ENCODE measurements at regions not wholly inside any gene's neighbourhood (a gene's known extent, or its start where the extent isn't known, plus 50 kb on each side); places are given as distances from the start of the nearest gene placed in this dataset.
"Not testable (repeated sequence)": the region's sequence is repeated elsewhere in the genome, so short reads cannot be mapped to it uniquely, and the experiment has no call there.

DNA sequence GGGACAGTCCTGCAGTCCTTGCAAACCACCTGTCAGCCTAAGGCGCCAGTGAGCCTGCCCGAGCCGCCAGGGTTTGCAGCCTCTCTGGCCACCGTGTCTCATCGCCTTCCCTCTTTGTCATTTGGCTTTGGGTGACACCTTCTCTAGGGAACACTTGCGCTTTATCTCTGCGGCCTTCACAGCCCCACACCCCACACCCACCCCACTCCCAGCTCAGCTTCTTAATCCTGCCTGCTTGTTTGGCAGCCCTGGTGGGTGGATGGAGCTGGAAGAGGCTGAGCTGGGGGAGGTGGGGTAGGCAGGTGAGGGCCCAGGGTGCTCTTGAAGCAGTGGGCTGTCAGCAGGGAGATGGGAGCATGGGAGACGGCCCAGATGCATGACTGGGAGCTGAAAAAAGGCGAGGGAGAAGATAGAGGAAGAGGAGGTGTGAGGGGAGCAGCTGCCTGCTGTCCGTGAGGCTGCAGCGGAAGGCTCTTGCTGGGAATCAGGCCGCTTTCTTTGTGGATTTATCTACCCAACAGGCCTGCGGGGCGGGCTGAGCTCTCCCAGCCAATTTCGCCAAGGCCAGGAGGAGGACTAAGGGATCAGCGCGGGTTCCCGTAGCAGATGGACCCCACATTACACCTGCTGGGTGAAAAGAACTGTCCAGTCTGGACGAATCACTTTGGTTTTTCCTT lies 97.5 kb upstream of the STOX2 start:
- H3K4me3 Mint-ChIP-seq: no peak overlapping the region
- H3K36me3 Mint-ChIP-seq (ENCODE audit: low read depth): no peaks in the 10 kb centered on the region
- peaks cover 14% of the 10 kb centered on the region for H3K27me3 Mint-ChIP-seq (ENCODE audit: low read depth, poor library complexity)
- peaks cover 17% of the 10 kb centered on the region for H3K9me3 Mint-ChIP-seq
- TF ChIP-seq, protein P1, sequence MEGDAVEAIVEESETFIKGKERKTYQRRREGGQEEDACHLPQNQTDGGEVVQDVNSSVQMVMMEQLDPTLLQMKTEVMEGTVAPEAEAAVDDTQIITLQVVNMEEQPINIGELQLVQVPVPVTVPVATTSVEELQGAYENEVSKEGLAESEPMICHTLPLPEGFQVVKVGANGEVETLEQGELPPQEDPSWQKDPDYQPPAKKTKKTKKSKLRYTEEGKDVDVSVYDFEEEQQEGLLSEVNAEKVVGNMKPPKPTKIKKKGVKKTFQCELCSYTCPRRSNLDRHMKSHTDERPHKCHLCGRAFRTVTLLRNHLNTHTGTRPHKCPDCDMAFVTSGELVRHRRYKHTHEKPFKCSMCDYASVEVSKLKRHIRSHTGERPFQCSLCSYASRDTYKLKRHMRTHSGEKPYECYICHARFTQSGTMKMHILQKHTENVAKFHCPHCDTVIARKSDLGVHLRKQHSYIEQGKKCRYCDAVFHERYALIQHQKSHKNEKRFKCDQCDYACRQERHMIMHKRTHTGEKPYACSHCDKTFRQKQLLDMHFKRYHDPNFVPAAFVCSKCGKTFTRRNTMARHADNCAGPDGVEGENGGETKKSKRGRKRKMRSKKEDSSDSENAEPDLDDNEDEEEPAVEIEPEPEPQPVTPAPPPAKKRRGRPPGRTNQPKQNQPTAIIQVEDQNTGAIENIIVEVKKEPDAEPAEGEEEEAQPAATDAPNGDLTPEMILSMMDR (IDR thresholded peaks at IDR 0.05): no peak
- H3K27ac Mint-ChIP-seq: peak overlapping the region; percentile 64
- no peak for DNase-seq
- peaks cover 28% of the 10 kb centered on the region for H3K4me1 Mint-ChIP-seq

DNA sequence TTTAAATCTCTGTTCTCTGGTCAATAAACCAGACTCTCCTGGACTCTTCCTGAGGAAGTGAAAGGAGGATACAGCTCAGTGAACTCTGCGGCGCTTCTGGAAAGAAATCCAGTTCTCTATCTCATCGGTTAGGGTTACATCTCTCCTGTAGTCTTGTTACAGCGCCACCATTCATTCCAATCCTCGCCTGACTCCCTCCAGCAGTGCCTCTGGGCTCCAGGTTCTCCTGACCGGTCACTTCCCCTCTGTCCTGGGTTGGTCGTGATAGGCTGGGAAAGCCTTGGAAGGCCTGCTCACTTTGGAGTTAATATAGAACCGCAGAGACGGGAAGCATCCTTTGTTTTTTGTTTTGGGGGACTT lies 97.0 kb upstream of the STOX2 start:
- H3K27me3 Mint-ChIP-seq (ENCODE audit: low read depth, poor library complexity): peaks cover 8% of the 10 kb centered on the region
- peaks cover 12% of the 10 kb centered on the region for H3K9me3 Mint-ChIP-seq
- H3K36me3 Mint-ChIP-seq (ENCODE audit: low read depth): no peaks in the 10 kb centered on the region
- no peak for DNase-seq
- peak overlapping the region; percentile 64 for H3K27ac Mint-ChIP-seq
- H3K4me3 Mint-ChIP-seq: no peak overlapping the region
- H3K4me1 Mint-ChIP-seq: peaks cover 28% of the 10 kb centered on the region
- TF ChIP-seq, protein P1 (IDR thresholded peaks at IDR 0.05): no peak

DNA sequence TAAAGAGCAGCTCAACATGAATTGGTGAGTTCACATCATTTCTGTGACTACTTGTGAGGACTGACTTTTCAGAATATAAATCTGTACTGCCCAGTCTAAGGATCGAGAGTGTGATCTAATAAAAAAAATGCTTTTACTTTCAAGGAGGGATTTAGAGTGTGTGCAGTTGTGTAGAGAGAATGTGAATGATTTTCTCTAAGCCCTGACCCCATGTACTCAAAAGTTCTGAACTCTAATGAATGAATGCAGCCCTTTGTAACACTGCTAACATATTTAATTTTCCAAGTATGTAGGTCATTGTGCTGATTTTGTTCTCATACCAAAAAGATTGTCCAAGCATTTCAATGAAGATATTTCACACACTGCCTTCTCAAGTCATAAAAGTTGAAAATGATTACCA lies 92.5 kb upstream of the STOX2 start:
- H3K9me3 Mint-ChIP-seq: peaks cover 23% of the 10 kb centered on the region
- H3K27me3 Mint-ChIP-seq (ENCODE audit: low read depth, poor library complexity): peaks cover 2% of the 10 kb centered on the region
- TF ChIP-seq, protein P1 (IDR thresholded peaks at IDR 0.05): no peak
- no peak overlapping the region for H3K4me3 Mint-ChIP-seq
- H3K27ac Mint-ChIP-seq: no peak overlapping the region
- peaks cover 13% of the 10 kb centered on the region for H3K4me1 Mint-ChIP-seq
- no peaks in the 10 kb centered on the region for H3K36me3 Mint-ChIP-seq (ENCODE audit: low read depth)
- no peak for DNase-seq

DNA sequence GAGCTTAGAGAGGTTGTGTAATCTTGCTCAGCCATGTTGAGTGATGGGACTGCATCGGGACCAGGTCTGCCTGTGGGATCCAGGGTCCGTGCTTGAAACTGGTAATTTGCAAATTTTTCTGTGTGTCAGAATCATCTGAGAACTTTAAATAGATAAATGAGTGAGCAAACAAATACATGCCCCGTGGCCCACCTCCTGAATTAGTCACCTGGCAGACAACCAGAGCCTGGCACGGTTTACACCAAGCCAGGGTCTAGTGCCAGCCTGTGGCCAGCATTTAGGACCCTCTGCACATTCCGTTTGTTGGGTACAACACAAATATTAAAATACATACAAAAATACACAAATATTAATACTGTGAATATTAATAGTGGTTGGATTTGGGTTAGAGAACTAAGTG lies 90.6 kb upstream of the STOX2 start:
- DNase-seq: no peak
- TF ChIP-seq, protein P1 (IDR thresholded peaks at IDR 0.05): no peak
- no peaks in the 10 kb centered on the region for H3K36me3 Mint-ChIP-seq (ENCODE audit: low read depth)
- peaks cover 30% of the 10 kb centered on the region for H3K9me3 Mint-ChIP-seq
- H3K27ac Mint-ChIP-seq: no peak overlapping the region
- no peaks in the 10 kb centered on the region for H3K4me1 Mint-ChIP-seq
- H3K27me3 Mint-ChIP-seq (ENCODE audit: low read depth, poor library complexity): peaks cover 2% of the 10 kb centered on the region
- no peak overlapping the region for H3K4me3 Mint-ChIP-seq

DNA sequence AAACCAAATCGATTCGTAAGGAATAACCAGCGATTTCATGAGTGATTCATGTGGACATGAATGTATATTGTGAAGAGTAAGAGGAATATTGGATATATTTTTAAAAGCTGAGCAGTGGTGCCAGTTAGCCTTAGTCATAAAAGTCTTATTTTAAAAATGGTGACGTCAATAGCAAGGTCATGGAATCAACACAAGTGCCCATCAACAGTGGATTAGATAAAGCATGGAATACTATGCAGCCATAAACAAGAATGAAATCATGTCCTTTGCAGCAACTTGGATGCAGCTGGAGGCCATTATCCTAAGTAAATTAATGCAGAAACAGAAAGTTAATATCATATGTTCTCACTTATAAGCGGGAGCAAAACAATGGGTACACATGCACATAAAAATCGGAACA lies 89.0 kb upstream of the STOX2 start:
- peaks cover 34% of the 10 kb centered on the region for H3K9me3 Mint-ChIP-seq
- TF ChIP-seq, protein P1 (IDR thresholded peaks at IDR 0.05): no peak
- DNase-seq: no peak
- no peaks in the 10 kb centered on the region for H3K27me3 Mint-ChIP-seq (ENCODE audit: low read depth, poor library complexity)
- H3K27ac Mint-ChIP-seq: no peak overlapping the region
- no peaks in the 10 kb centered on the region for H3K4me1 Mint-ChIP-seq
- no peaks in the 10 kb centered on the region for H3K36me3 Mint-ChIP-seq (ENCODE audit: low read depth)
- H3K4me3 Mint-ChIP-seq: no peak overlapping the region

DNA sequence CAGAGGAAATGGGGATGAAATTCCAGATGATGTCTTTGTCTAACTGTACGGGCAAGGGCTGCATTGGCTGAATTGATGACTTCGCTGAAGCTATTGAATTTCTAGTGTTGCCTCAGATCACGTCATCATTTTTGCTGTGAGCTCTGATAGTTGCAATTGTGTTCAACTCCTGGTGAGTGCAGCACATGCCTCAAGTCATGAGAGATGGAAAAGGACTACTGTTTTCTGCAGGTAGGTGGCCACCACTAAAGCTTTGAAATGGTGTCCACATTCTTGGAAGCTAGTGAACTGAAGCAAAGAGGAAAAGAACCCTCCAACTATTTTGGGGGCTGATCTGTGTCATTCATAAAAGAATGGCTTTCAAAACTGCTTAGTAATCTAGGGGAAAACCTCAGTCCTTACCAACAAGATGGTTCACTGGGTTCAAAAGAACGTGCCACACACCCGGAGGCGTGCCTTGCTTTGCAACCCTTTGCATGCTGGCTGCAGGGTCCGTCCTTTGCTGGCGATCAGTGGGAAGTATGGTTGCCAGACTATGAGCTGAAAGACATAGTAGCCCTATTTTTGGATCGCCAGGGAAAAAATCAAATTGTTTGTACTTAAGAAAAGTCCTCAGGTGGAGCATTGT lies 88.1 kb upstream of the STOX2 start:
- TF ChIP-seq, protein P1 (IDR thresholded peaks at IDR 0.05): no peak
- DNase-seq: no peak
- H3K9me3 Mint-ChIP-seq: peaks cover 34% of the 10 kb centered on the region
- no peak overlapping the region for H3K4me3 Mint-ChIP-seq
- no peak overlapping the region for H3K27ac Mint-ChIP-seq
- no peaks in the 10 kb centered on the region for H3K4me1 Mint-ChIP-seq
- H3K27me3 Mint-ChIP-seq (ENCODE audit: low read depth, poor library complexity): no peaks in the 10 kb centered on the region
- no peaks in the 10 kb centered on the region for H3K36me3 Mint-ChIP-seq (ENCODE audit: low read depth)

DNA sequence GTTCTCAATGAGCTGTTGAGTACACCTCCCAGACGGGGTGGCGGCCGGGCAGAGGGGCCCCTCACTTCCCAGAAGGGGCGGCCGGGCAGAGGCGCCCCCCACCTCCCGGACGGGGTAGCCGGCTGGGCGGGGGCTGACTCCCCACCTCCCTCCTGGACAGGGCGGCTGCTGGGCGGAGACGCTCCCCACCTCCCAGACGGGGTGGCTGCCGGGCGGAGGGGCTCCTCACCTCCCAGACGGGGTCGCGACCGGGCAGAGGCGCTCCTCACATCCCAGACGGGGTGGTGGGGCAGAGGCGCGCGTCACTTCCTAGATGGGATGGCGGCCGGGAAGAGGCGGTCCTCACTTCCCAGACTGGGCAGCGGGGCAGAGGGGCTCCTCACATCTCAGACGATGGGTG lies 86.5 kb upstream of the STOX2 start:
- not testable (repeated sequence) for DNase-seq; H3K4me1 Mint-ChIP-seq; H3K27ac Mint-ChIP-seq; H3K4me3 Mint-ChIP-seq; H3K27me3 Mint-ChIP-seq (ENCODE audit: low read depth, poor library complexity); H3K36me3 Mint-ChIP-seq (ENCODE audit: low read depth)
- peaks cover 45% of the 10 kb centered on the region for H3K9me3 Mint-ChIP-seq

Measured in nephron progenitor cell (in vitro differentiated cells).